ENCODE measurements at regions not wholly inside any gene's neighbourhood (a gene's known extent, or its start where the extent isn't known, plus 50 kb on each side); places are given as distances from the start of the nearest gene placed in this dataset.
"Not testable (repeated sequence)": the region's sequence is repeated elsewhere in the genome, so short reads cannot be mapped to it uniquely, and the experiment has no call there.

GRCh38 chr5:163727028-163727427, 221.6 kb downstream of the MAT2B start:
- H3K27ac ChIP-seq, result no peak overlapping the region
- no peak for TF ChIP-seq CTCF (IDR thresholded peaks at IDR 0.05)
- DNase-seq (ENCODE audit: low spot score), result no peak
- no peak overlapping the region for H3K4me3 ChIP-seq

GRCh38 chr5:163730206-163730756, 224.9 kb downstream of the MAT2B start:
- no peak for DNase-seq (ENCODE audit: low spot score)
- no peak for TF ChIP-seq CTCF (IDR thresholded peaks at IDR 0.05)
- Histone ChIP-seq H3K27ac (no peak overlapping the region), H3K4me3 (no peak overlapping the region)

- TF ChIP-seq CTCF (IDR thresholded peaks at IDR 0.05), result no peak
- DNase-seq (ENCODE audit: low spot score), result no peak
- no peak overlapping the region for H3K27ac ChIP-seq
- no peak overlapping the region for H3K4me3 ChIP-seq
These were observed 225.8 kb downstream of the MAT2B start for GRCh38 chr5:163731256-163731655.

- TF ChIP-seq CTCF (IDR thresholded peaks at IDR 0.05), result no peak
- Histone ChIP-seq H3K4me3 (no peak overlapping the region), H3K27ac (no peak overlapping the region)
These were observed 229.7 kb downstream of the MAT2B start for GRCh38 chr5:163735069-163735468.

GRCh38 chr5:163747586-163747985, 242.2 kb downstream of the MAT2B start:
- Histone ChIP-seq H3K27ac (no peak overlapping the region), H3K4me3 (no peak overlapping the region)
- no peak for TF ChIP-seq CTCF (IDR thresholded peaks at IDR 0.05)
- DNase-seq (ENCODE audit: low spot score), result no peak

More at GRCh38 chr5:163735069-163735468, 229.7 kb downstream of the MAT2B start:
- DNase-seq (ENCODE audit: low spot score), result no peak

GRCh38 chr5:163748934-163749333, 243.5 kb downstream of the MAT2B start:
- TF ChIP-seq CTCF (IDR thresholded peaks at IDR 0.05), result no peak

GRCh38 chr5:163750415-163750814, 245.0 kb downstream of the MAT2B start:
- not testable (repeated sequence) for DNase-seq (ENCODE audit: low spot score); H3K4me3 ChIP-seq; H3K27ac ChIP-seq

More at GRCh38 chr5:163748934-163749333, 243.5 kb downstream of the MAT2B start:
- DNase-seq (ENCODE audit: low spot score), result no peak
- no peak overlapping the region for H3K4me3 ChIP-seq
- no peak overlapping the region for H3K27ac ChIP-seq
